Kidney epithelial cell (primary cell): ENCODE measurements at regions not wholly inside any gene's neighbourhood (a gene's known extent, or its start where the extent isn't known, plus 50 kb on each side); places are given as distances from the start of the nearest gene placed in this dataset.

Source experiments
- DNase-seq: peaks from one replicate; pipeline ENCODE4 v3.0.0-alpha.2; 2010; ENCODE audit warnings: low read depth
- H3K27me3 ChIP-seq: 2 replicates; pipeline ENCODE4 v1.6.0; 2011; ENCODE audit warnings: low read length; ENCODE audit not compliant: control insufficient read depth, insufficient read depth
- H3K36me3 ChIP-seq: 2 replicates; pipeline ENCODE4 v1.5.1; 2011; ENCODE audit warnings: low read length; ENCODE audit not compliant: control insufficient read depth, insufficient read depth
- H3K4me3 ChIP-seq: 2 replicates; pipeline ENCODE4 v1.5.1; 2011; ENCODE audit warnings: low read depth, mild to moderate bottlenecking, control low read depth, low read length
- CTCF ChIP-seq: IDR thresholded peaks from 2 replicates; pipeline ENCODE4 v1.5.1; 2011; ENCODE audit warnings: mild to moderate bottlenecking, moderate library complexity, low read length, control low read depth, inconsistent platforms; ENCODE audit not compliant: insufficient read depth, poor library complexity, severe bottlenecking

DNA sequence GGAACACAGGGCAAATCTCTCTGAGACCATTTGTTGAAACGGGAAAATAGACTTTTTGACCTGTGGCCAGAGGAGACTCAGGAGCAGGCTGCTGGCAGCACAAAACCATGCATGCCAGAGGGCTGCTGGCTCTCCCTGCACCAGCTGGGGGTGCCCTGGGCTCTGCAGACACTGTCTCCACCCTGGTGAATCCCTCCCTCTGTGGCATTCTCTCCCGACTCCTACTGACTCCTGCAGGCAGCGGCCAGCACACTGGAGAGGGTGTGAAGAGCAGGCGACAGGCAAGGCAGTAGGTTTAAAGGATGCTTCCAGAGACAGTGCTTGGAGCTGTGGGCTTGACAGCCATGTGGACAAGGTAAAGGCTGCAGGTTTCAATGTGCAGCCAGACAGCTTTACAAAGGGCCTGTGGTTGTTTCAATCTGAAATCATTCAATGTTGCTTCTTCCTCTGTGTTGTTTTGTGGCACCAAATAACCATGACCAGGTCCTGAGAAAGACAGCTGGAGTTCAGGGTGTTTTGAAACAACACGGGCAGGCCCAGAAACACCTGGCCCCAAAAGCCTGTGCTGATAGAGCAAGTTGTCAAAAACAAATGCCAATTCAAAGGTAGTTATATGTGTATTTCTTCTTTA, 431.0 kb upstream of the ATP10A start:
- no peak for DNase-seq
- no peak for TF ChIP-seq CTCF
- H3K36me3 ChIP-seq: no peaks in the 10 kb centered on the region
- H3K4me3 ChIP-seq: no peak overlapping the region
- no peaks in the 10 kb centered on the region for H3K27me3 ChIP-seq

- no peak for TF ChIP-seq CTCF
- DNase-seq: no peak
- Histone ChIP-seq H3K27me3 (no peaks in the 10 kb centered on the region), H3K4me3 (no peak overlapping the region), H3K36me3 (no peaks in the 10 kb centered on the region)
These were observed 424.3 kb upstream of the ATP10A start for GRCh38 chr15:26287381-26287780.

DNA sequence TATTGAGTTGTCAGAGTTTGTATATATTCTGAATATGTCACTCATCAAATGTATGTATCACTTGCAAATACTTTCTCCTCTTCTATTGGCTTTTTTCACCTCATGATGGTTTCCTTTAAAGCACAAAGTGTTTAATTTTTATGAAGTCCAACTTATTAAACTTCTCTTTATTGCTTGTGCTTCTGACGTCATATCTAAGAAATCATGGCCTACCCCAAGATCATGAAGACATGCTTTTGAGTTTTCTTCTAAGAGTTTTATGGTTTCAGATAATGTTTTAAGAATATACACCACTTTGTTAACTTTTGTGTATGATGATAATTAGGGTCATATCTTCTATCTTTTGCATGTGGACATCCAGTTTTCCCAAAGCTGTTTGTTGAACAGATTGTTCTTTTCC, 417.2 kb upstream of the ATP10A start:
- no peaks in the 10 kb centered on the region for H3K36me3 ChIP-seq
- DNase-seq: no peak
- TF ChIP-seq CTCF: no peak
- H3K4me3 ChIP-seq: no peak overlapping the region
- H3K27me3 ChIP-seq: no peaks in the 10 kb centered on the region

GRCh38 chr15:26261966-26262365, 398.8 kb upstream of the ATP10A start:
- H3K27me3 ChIP-seq: no peaks in the 10 kb centered on the region
- H3K4me3 ChIP-seq: no peak overlapping the region
- DNase-seq: no peak
- H3K36me3 ChIP-seq: no peaks in the 10 kb centered on the region
- TF ChIP-seq CTCF: no peak

GRCh38 chr15:26261413-26261812, 398.3 kb upstream of the ATP10A start:
- DNase-seq: no peak
- Histone ChIP-seq H3K36me3 (no peaks in the 10 kb centered on the region), H3K27me3 (no peaks in the 10 kb centered on the region), H3K4me3 (no peak overlapping the region)
- no peak for TF ChIP-seq CTCF

DNA sequence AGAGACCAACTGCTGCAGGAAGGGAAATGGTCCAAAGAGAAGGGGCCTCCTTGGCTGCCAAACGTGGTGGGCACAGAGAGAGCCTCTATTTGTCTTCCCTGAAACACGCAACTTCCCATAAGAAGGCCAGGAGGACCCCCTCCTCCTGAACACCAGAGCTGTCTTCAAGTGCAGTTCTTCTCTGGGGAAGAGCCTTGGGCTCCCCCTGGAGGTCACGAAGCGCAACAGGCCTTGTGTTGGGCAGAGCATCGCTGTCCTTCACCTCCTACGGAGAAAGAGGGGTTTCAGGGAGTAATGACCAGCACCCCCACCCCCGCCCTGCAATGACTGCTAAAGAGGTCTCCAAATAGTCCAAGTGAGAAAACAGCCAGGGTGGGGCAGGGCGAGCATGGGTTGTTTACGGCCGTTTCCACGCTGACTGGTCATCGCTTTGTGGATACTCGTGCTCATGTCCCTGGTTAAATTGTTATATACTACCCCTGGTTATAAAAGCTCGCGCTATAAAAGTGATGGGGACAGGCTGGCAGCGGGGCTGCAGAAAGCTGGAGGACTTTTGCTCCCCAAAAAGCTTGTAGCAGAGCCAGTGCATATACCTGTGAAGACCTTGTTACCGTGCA, 397.5 kb upstream of the ATP10A start:
- H3K4me3 ChIP-seq: no peak overlapping the region
- TF ChIP-seq CTCF: peak; percentile 91
- no peaks in the 10 kb centered on the region for H3K27me3 ChIP-seq
- no peak for DNase-seq
- no peaks in the 10 kb centered on the region for H3K36me3 ChIP-seq
